GM19023 (cell line): ENCODE measurements at regions not wholly inside any gene's neighbourhood (a gene's known extent, or its start where the extent isn't known, plus 50 kb on each side); places are given as distances from the start of the nearest gene placed in this dataset.
"Not testable (repeated sequence)": the region's sequence is repeated elsewhere in the genome, so short reads cannot be mapped to it uniquely, and the experiment has no call there.

ENCODE experiments used
- ATAC-seq: cut with Tn5 transposase; IDR thresholded peaks from one replicate; pipeline ENCODE4 v1.9.1; 2021; ENCODE audit warnings: mild to moderate bottlenecking, moderate library complexity; ENCODE audit not compliant: unreplicated experiment

- ATAC-seq, result no peak
Observed at GRCh38 chr10:32143302-32143847, 87.2 kb upstream of the KIF5B start.

GRCh38 chr10:32142646-32143045, 86.4 kb upstream of the KIF5B start:
- no peak for ATAC-seq

GRCh38 chr10:32141018-32141807, 85.0 kb upstream of the KIF5B start:
- ATAC-seq, result no peak

- ATAC-seq, result no peak
Observed at GRCh38 chr10:32140403-32140802, 84.2 kb upstream of the KIF5B start.

- ATAC-seq, result no peak
Observed at GRCh38 chr10:32139223-32140073, 83.2 kb upstream of the KIF5B start.

GRCh38 chr10:32136927-32137326, 80.7 kb upstream of the KIF5B start:
- ATAC-seq, result not testable (repeated sequence)

- ATAC-seq, result not testable (repeated sequence)
Observed at GRCh38 chr10:32135796-32136195, 79.6 kb upstream of the KIF5B start.

GRCh38 chr10:32132357-32132946, 76.2 kb upstream of the KIF5B start:
- ATAC-seq, result no peak

GRCh38 chr10:32131388-32131787, 75.2 kb upstream of the KIF5B start:
- ATAC-seq, result no peak

GRCh38 chr10:32130788-32131187, 74.6 kb upstream of the KIF5B start:
- no peak for ATAC-seq

GRCh38 chr10:32125023-32125422, 68.8 kb upstream of the KIF5B start:
- no peak for ATAC-seq

- no peak for ATAC-seq
Observed at GRCh38 chr10:32123021-32123420, 66.8 kb upstream of the KIF5B start.

- no peak for ATAC-seq
Observed at GRCh38 chr10:32121648-32122047, 65.4 kb upstream of the KIF5B start.

GRCh38 chr10:32120147-32120546, 63.9 kb upstream of the KIF5B start:
- ATAC-seq, result no peak

GRCh38 chr10:32114508-32114907, 58.3 kb upstream of the KIF5B start:
- ATAC-seq, result no peak

GRCh38 chr10:32112055-32112454, 55.8 kb upstream of the KIF5B start:
- no peak for ATAC-seq

GRCh38 chr10:32111585-32111984, 55.4 kb upstream of the KIF5B start:
- ATAC-seq, result no peak

GRCh38 chr10:32110790-32111189, 54.6 kb upstream of the KIF5B start:
- no peak for ATAC-seq

GRCh38 chr10:32109603-32110002, 53.4 kb upstream of the KIF5B start:
- ATAC-seq, result no peak
